GM20000 (cell line): ENCODE measurements at regions not wholly inside any gene's neighbourhood (a gene's known extent, or its start where the extent isn't known, plus 50 kb on each side); places are given as distances from the start of the nearest gene placed in this dataset.

Experiments used
- DNase-seq: peaks from one replicate; pipeline ENCODE4 v3.0.0; 2012; ENCODE audit warnings: low spot score
- CTCF ChIP-seq: IDR thresholded peaks from 2 replicates; pipeline ENCODE4 v1.5.1; 2012; ENCODE audit warnings: mild to moderate bottlenecking, control low read depth; ENCODE audit errors: extremely low read depth, missing control alignments

GRCh38 chr17:70773258-70773657 lies 603.9 kb downstream of the KCNJ2 start:
- no peak for TF ChIP-seq CTCF
- DNase-seq = no peak

- no peak for DNase-seq
- TF ChIP-seq CTCF = no peak
These were observed 605.2 kb downstream of the KCNJ2 start for GRCh38 chr17:70774339-70775117.

- TF ChIP-seq CTCF = no peak
- no peak for DNase-seq
These were observed 606.3 kb downstream of the KCNJ2 start for GRCh38 chr17:70775679-70776078.

GRCh38 chr17:70776441-70776840 lies 607.1 kb downstream of the KCNJ2 start:
- DNase-seq = no peak
- TF ChIP-seq CTCF = no peak

- no peak for TF ChIP-seq CTCF
- DNase-seq = no peak
These were observed 610.7 kb downstream of the KCNJ2 start for GRCh38 chr17:70780031-70780430.

- no peak for DNase-seq
- no peak for TF ChIP-seq CTCF
These were observed 616.7 kb downstream of the KCNJ2 start for GRCh38 chr17:70786081-70786480.

GRCh38 chr17:70787721-70788300 lies 618.5 kb downstream of the KCNJ2 start:
- no peak for TF ChIP-seq CTCF
- DNase-seq = no peak
